ENCODE measurements at regions not wholly inside any gene's neighbourhood (a gene's known extent, or its start where the extent isn't known, plus 50 kb on each side); places are given as distances from the start of the nearest gene placed in this dataset.

GRCh38 chr6:14785493-14785790 is 460.4 kb upstream of the JARID2 start:
- DNase-seq: no peak

GRCh38 chr6:14786008-14786407 is 459.9 kb upstream of the JARID2 start:
- DNase-seq: no peak

GRCh38 chr6:14786455-14786854 is 459.4 kb upstream of the JARID2 start:
- DNase-seq: no peak

- no peak for DNase-seq
Measured at GRCh38 chr6:14787250-14787649, 458.6 kb upstream of the JARID2 start.

GRCh38 chr6:14787677-14788076 is 458.2 kb upstream of the JARID2 start:
- no peak for DNase-seq

- DNase-seq: no peak
Measured at GRCh38 chr6:14789996-14790395, 455.9 kb upstream of the JARID2 start.

GRCh38 chr6:14790976-14791375 is 454.9 kb upstream of the JARID2 start:
- DNase-seq: no peak

- peak; percentile 86 for DNase-seq
Measured at GRCh38 chr6:14791526-14791925, 454.3 kb upstream of the JARID2 start.

GRCh38 chr6:14792118-14792955 is 453.5 kb upstream of the JARID2 start:
- DNase-seq: peak; percentile 82

GRCh38 chr6:14795451-14795850 is 450.4 kb upstream of the JARID2 start:
- no peak for DNase-seq

- DNase-seq: peak; percentile 73
Measured at GRCh38 chr6:14796974-14797762, 448.7 kb upstream of the JARID2 start.

GRCh38 chr6:14797875-14798593 is 447.8 kb upstream of the JARID2 start:
- peak; percentile 44 for DNase-seq

- DNase-seq: no peak
Measured at GRCh38 chr6:14798594-14798982, 447.3 kb upstream of the JARID2 start.

- no peak for DNase-seq
Measured at GRCh38 chr6:14798996-14799588, 446.8 kb upstream of the JARID2 start.

- DNase-seq: peak; percentile 63
Measured at GRCh38 chr6:14799928-14800327, 445.9 kb upstream of the JARID2 start.

- no peak for DNase-seq
Measured at GRCh38 chr6:14802514-14803160, 443.2 kb upstream of the JARID2 start.

- DNase-seq: no peak
Measured at GRCh38 chr6:14804001-14804784, 441.7 kb upstream of the JARID2 start.

- DNase-seq: peak; percentile 95
Measured at GRCh38 chr6:14804785-14805210, 441.1 kb upstream of the JARID2 start.

- DNase-seq: no peak
Measured at GRCh38 chr6:14806101-14806500, 439.8 kb upstream of the JARID2 start.

GRCh38 chr6:14807130-14807529 is 438.7 kb upstream of the JARID2 start:
- DNase-seq: no peak

GRCh38 chr6:14807971-14808370 is 437.9 kb upstream of the JARID2 start:
- DNase-seq: no peak

- DNase-seq: no peak
Measured at GRCh38 chr6:14810021-14810420, 435.8 kb upstream of the JARID2 start.

All from fibroblast of skin of right quadriceps (primary cell).